HG03060 (cell line): ENCODE measurements at regions not wholly inside any gene's neighbourhood (a gene's known extent, or its start where the extent isn't known, plus 50 kb on each side); places are given as distances from the start of the nearest gene placed in this dataset.

Experiments
- ATAC-seq: cut with Tn5 transposase; IDR thresholded peaks from one replicate; pipeline ENCODE4 v1.9.1; 2021; ENCODE audit warnings: low read depth, moderate number of reproducible peaks; ENCODE audit not compliant: unreplicated experiment

- ATAC-seq: no peak
Measured at GRCh38 chr20:60124776-60125381, 166.7 kb downstream of the CDH26 start.

- ATAC-seq: no peak
Measured at GRCh38 chr20:60125513-60125912, 167.3 kb downstream of the CDH26 start.

- ATAC-seq: no peak
Measured at GRCh38 chr20:60126975-60127374, 168.8 kb downstream of the CDH26 start.

- no peak for ATAC-seq
Measured at GRCh38 chr20:60131375-60131774, 173.2 kb downstream of the CDH26 start.

GRCh38 chr20:60132162-60132826 lies 174.1 kb downstream of the CDH26 start:
- ATAC-seq: no peak

- no peak for ATAC-seq
Measured at GRCh38 chr20:60132827-60133670, 174.8 kb downstream of the CDH26 start.

GRCh38 chr20:60135276-60135675 lies 177.1 kb downstream of the CDH26 start:
- no peak for ATAC-seq

GRCh38 chr20:60136645-60137401 lies 178.6 kb downstream of the CDH26 start:
- no peak for ATAC-seq

GRCh38 chr20:60137657-60138245 lies 179.5 kb downstream of the CDH26 start:
- peak; percentile 62 for ATAC-seq

- ATAC-seq: no peak
Measured at GRCh38 chr20:60138256-60139220, 180.3 kb downstream of the CDH26 start.

- ATAC-seq: no peak
Measured at GRCh38 chr20:60139663-60140446, 181.6 kb downstream of the CDH26 start.

GRCh38 chr20:60142587-60142986 lies 184.4 kb downstream of the CDH26 start:
- no peak for ATAC-seq

GRCh38 chr20:60143261-60143842 lies 185.1 kb downstream of the CDH26 start:
- no peak for ATAC-seq

- no peak for ATAC-seq
Measured at GRCh38 chr20:60144404-60144803, 186.2 kb downstream of the CDH26 start.

- ATAC-seq: no peak
Measured at GRCh38 chr20:60144974-60145527, 186.8 kb downstream of the CDH26 start.

GRCh38 chr20:60147004-60147403 lies 188.8 kb downstream of the CDH26 start:
- no peak for ATAC-seq

- ATAC-seq: no peak
Measured at GRCh38 chr20:60148885-60149284, 190.7 kb downstream of the CDH26 start.

- ATAC-seq: no peak
Measured at GRCh38 chr20:60152792-60153191, 194.6 kb downstream of the CDH26 start.
